HG03439 (cell line): ENCODE measurements at regions not wholly inside any gene's neighbourhood (a gene's known extent, or its start where the extent isn't known, plus 50 kb on each side); places are given as distances from the start of the nearest gene placed in this dataset.
"Not testable (repeated sequence)": the region's sequence is repeated elsewhere in the genome, so short reads cannot be mapped to it uniquely, and the experiment has no call there.

ENCODE experiments used
- ATAC-seq: cut with Tn5 transposase; IDR thresholded peaks from one replicate; pipeline ENCODE4 v1.9.1; 2021; ENCODE audit warnings: mild to moderate bottlenecking, moderate library complexity; ENCODE audit not compliant: unreplicated experiment

GRCh38 chr12:24530689-24531088, 418.2 kb downstream of the BCAT1 start:
- no peak for ATAC-seq

DNA sequence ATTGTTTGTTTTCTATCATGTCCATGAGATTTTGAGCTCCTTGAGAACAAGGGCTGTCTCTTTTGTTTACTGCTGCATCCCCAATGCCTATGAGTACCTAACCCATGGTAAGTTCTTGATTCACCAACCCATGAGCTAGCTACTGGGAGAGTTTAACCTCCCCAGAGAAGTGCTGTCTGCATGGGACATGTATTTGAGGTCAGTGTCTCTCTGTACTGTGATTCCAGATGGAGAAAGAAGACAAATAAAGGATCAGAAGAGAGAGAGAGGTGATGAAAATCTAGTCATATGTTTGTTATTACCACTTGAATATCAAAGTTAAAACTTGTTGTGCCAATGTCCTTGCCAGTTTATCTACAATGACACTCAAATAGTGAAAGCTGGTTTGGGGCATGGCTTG, 421.8 kb downstream of the BCAT1 start:
- ATAC-seq: no peak

DNA sequence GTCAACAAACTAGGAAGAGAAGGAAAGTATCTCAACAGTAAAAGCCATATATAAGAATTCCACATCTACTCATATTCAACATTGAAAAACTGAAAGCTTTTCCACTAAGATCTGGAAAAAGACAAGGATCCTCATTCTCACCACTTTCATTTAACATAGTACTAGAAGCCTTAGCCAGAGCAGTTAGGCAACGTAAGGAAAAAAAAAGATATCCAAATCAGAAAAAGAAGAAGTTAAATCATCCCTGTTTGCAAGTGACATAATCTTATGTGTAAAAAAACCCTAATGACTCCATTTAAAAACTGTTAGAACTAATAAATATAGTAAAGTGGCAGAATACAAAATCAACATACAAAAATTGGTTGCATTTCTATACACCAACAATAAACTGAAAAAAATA, 426.2 kb downstream of the BCAT1 start:
- no peak for ATAC-seq

DNA sequence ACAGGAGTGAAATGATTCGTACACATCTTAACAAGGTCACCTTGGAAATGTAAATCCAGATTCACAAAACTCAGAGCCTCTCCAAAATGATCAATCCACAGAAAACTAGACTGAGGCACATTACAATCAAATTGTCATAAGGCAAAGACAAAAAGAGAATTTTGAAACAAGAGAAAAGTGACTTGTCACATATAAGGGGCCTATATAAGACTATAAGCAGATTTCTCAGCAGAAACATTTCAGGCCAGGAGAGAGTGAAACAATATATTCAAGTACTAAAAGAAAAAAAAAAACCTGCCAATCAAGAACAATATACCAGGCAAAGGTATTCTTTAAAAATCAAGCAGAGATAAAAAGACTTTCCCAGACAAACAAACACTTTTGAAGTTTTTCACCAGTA, 429.1 kb downstream of the BCAT1 start:
- ATAC-seq: no peak

DNA sequence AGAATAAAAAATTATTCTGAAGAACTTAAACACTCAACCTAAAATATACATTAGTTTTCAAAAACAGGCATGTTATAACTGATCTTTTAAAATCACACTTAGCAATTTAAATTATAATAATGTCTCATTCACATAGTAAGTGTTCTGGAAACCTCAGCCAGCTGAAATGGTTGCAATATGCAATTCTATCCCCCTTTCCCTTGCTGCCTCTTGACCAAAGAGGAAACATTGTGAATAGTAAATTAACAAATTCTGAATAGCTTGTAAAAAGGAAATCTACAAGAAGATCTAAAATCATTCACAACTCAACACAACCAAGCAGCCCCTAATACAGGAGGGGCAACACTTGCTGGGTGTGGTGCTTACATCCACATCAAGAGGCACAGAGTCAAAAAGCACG, 431.9 kb downstream of the BCAT1 start:
- no peak for ATAC-seq

- ATAC-seq: no peak
Measured at GRCh38 chr12:24510581-24511125, 438.2 kb downstream of the BCAT1 start.

GRCh38 chr12:24507827-24508226, 441.1 kb downstream of the BCAT1 start:
- no peak for ATAC-seq

- ATAC-seq: no peak
Measured at GRCh38 chr12:24505366-24506015, 443.4 kb downstream of the BCAT1 start.

GRCh38 chr12:24503477-24503876, 445.4 kb downstream of the BCAT1 start:
- ATAC-seq: not testable (repeated sequence)

DNA sequence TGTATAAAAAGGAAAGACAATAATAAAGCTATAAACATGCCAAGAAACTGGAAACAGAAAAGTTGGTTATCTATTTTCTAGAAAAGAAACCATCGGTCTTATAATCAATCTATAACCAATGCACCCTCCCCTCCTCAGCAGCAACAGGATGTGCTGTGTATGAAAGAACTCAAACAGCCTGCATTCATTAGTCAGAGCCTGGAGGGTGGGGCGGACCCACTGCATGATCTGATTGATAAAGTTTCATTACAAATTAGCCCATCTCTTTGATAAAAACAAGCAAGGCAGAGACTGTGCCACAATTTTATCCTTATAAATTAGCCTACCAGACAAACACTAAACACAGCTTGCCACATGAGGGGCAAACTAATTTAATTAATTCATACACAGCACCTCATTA, 448.1 kb downstream of the BCAT1 start:
- no peak for ATAC-seq

GRCh38 chr12:24500421-24500820, 448.5 kb downstream of the BCAT1 start:
- ATAC-seq: no peak

- ATAC-seq: no peak
Measured at GRCh38 chr12:24499151-24500146, 449.5 kb downstream of the BCAT1 start.

- ATAC-seq: no peak
Measured at GRCh38 chr12:24496755-24497154, 452.1 kb downstream of the BCAT1 start.

DNA sequence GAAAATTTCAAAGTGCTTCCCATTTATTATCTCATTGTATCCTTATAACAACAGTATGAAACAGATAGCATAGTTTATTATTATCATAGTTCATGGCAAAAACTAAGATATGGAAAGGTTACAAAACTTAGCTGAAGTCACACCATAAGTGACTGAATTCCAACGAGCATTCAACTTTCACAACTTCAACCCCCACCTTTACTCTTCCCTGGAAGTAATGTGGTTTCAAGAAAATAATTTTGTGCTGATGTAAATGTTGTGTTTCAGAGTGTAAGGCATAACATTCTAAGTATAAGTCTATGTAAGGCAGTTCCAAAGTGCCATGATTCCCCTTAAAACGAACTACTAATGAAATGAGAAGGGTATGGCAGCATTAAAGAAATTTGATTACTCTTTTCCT, 454.5 kb downstream of the BCAT1 start:
- no peak for ATAC-seq

GRCh38 chr12:24491968-24492367, 456.9 kb downstream of the BCAT1 start:
- ATAC-seq: no peak

DNA sequence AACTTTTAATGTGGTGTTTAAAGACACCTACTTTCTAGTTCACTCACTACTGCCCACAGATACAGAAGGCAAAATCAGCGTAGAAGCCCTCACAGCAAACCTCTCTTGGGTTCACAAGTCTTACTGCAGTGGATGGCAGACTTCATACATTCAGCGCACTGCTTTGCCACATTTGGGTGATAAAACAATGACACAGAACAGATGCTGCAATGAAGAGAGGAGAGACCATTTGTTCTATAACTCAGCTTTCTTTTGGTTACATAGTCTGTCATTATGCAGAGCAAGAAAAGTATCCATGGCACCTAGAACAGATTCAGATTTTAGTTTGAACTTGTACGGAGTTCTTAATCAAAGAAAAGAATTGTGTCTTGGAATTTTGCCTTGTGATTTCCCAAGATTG, 459.0 kb downstream of the BCAT1 start:
- ATAC-seq: no peak

DNA sequence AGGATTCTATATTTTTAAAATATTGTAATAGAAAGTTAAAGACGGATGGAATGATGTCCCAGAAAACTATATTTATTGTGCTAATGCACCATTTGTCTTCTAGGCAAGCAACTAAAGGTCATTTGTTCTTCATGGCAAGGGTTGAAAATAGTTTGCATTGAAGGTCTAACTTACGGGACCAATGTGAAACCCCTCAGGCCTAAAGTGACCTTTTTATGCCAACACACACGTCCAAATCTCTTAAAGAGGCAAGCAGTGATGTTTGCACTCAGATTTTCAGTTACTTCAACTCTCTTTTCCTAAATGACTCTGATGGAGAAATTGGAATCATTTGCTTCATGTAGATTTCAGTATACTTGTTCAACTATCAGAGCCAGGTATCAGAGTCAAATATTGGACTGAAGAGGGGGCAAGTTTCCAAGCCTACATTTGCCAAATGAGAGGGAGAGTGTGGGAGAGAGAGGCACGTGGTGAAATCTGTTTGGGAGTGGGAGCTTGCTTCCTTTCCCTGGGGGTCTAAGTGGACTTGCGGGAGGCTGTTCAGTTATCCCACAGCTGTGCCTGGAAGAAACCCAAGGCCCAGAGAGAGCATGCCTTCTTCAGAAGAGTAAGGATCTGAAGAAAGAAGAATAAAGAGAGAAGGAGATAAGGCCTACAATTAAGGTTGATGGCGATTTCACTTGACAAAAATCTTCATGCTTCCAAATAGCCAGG, 459.8 kb downstream of the BCAT1 start:
- no peak for ATAC-seq

- ATAC-seq: no peak
Measured at GRCh38 chr12:24488091-24488596, 460.8 kb downstream of the BCAT1 start.

DNA sequence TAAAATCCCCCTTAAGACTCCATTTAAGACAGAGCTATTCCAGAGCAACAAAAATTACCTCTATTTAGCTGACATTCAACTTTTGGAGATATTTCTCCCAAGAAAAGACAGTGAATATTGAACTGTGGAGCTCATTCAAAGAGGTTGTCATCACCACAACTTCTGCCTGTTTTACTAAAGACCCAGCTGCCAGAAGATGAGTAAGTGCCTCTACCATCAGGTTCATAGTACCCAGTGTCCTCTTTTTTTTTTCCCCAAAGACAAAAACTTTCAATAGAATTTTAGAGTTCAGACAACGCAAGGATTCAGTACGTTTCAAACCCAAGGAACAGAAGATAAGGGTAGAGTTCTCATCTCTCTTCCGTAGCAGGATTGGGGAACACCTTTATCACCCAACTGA, 461.3 kb downstream of the BCAT1 start:
- no peak for ATAC-seq

DNA sequence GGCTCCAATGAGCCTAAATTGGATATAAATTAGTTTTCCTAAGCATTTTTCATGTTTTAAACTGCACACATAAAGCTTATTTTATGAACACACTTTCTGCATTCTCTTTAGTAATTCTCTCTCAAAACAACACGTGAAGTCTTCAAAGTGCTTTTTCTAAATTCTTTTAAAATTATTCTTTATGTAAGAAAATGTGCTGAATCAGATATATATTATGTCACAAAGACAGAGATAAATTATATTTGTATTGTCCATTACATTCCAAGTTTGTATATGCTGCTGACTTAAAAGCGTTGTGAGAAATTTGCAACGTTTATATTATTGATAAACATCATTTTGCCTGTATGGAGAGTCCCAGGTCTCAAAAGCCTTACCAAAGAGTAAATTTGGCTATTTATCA, 465.2 kb downstream of the BCAT1 start:
- no peak for ATAC-seq
